Suppressor macrophage treated with lipopolysaccharide for 1 hour (primary cell): ENCODE measurements at regions not wholly inside any gene's neighbourhood (a gene's known extent, or its start where the extent isn't known, plus 50 kb on each side); places are given as distances from the start of the nearest gene placed in this dataset.

ENCODE experiments used
- DNase-seq, 3 donors: peaks; one replicate each; pipeline ENCODE4 v3.0.0-alpha.2; 2020 to 2022

GRCh38 chr15:25557926-25558325 lies 119.1 kb upstream of the UBE3A start:
- DNase-seq = no peak

- DNase-seq = no peak
Measured at GRCh38 chr15:25556136-25556535, 117.3 kb upstream of the UBE3A start.

- DNase-seq = no peak
Measured at GRCh38 chr15:25554640-25555039, 115.8 kb upstream of the UBE3A start.

GRCh38 chr15:25548600-25548999 lies 109.8 kb upstream of the UBE3A start:
- DNase-seq = no peak

- no peak for DNase-seq
Measured at GRCh38 chr15:25545889-25546288, 107.1 kb upstream of the UBE3A start.

GRCh38 chr15:25545017-25545416 lies 106.2 kb upstream of the UBE3A start:
- DNase-seq = peak; percentile 15 to 38 (median 27)

- no peak for DNase-seq
Measured at GRCh38 chr15:25544076-25544475, 105.3 kb upstream of the UBE3A start.

- no peak for DNase-seq
Measured at GRCh38 chr15:25543196-25543595, 104.4 kb upstream of the UBE3A start.

- DNase-seq = no peak
Measured at GRCh38 chr15:25541228-25541627, 102.4 kb upstream of the UBE3A start.

GRCh38 chr15:25536801-25537611 lies 98.2 kb upstream of the UBE3A start:
- no peak for DNase-seq

GRCh38 chr15:25535866-25536265 lies 97.0 kb upstream of the UBE3A start:
- DNase-seq = no peak

- no peak for DNase-seq
Measured at GRCh38 chr15:25534293-25534692, 95.5 kb upstream of the UBE3A start.

GRCh38 chr15:25532269-25533140 lies 93.7 kb upstream of the UBE3A start:
- no peak for DNase-seq

- DNase-seq = no peak
Measured at GRCh38 chr15:25529774-25530173, 91.0 kb upstream of the UBE3A start.

- DNase-seq = no peak
Measured at GRCh38 chr15:25527118-25527517, 88.3 kb upstream of the UBE3A start.

GRCh38 chr15:25525741-25526140 lies 86.9 kb upstream of the UBE3A start:
- DNase-seq = no peak

- DNase-seq = no peak
Measured at GRCh38 chr15:25515633-25516032, 76.8 kb upstream of the UBE3A start.

- DNase-seq = no peak
Measured at GRCh38 chr15:25514522-25514921, 75.7 kb upstream of the UBE3A start.

GRCh38 chr15:25512957-25513356 lies 74.1 kb upstream of the UBE3A start:
- DNase-seq = no peak

- DNase-seq = no peak
Measured at GRCh38 chr15:25510146-25510545, 71.3 kb upstream of the UBE3A start.

- no peak for DNase-seq
Measured at GRCh38 chr15:25509703-25510102, 70.9 kb upstream of the UBE3A start.

GRCh38 chr15:25508369-25509002 lies 69.7 kb upstream of the UBE3A start:
- peak; percentile 21 to 50 (median 27) for DNase-seq

- no peak for DNase-seq
Measured at GRCh38 chr15:25504307-25504706, 65.5 kb upstream of the UBE3A start.
